ENCODE measurements at regions not wholly inside any gene's neighbourhood (a gene's known extent, or its start where the extent isn't known, plus 50 kb on each side); places are given as distances from the start of the nearest gene placed in this dataset.
"Not testable (repeated sequence)": the region's sequence is repeated elsewhere in the genome, so short reads cannot be mapped to it uniquely, and the experiment has no call there.

DNA sequence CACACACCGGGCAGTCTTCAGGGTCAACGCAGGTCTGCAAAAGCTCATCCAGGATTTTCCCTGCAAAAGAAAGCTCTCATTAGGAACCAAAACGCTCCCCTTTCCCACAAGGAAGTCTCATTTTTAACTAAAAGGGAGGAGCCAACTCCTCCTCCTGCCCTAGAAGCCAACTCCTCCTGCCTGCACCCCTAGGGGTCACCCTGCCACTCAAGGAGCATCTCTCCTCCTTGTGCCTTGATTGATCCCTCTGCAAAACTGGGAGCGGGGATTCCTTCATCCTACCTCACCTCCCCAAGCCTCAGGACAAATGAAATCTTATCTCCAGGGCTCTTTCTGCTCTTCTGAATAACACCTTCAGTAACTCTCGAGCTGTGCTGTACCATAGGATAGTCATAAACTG is 107.8 kb upstream of the CCT8L2 start:
- TF ChIP-seq EZH2 (IDR thresholded peaks at IDR 0.05; ENCODE audit: low read depth, unreplicated experiment); JUNB (IDR thresholded peaks at IDR 0.05; ENCODE audit: unreplicated experiment); POLR2AphosphoS5 (IDR thresholded peaks at IDR 0.05; ENCODE audit: low read depth): not testable (repeated sequence)
- TF ChIP-seq, protein P1, sequence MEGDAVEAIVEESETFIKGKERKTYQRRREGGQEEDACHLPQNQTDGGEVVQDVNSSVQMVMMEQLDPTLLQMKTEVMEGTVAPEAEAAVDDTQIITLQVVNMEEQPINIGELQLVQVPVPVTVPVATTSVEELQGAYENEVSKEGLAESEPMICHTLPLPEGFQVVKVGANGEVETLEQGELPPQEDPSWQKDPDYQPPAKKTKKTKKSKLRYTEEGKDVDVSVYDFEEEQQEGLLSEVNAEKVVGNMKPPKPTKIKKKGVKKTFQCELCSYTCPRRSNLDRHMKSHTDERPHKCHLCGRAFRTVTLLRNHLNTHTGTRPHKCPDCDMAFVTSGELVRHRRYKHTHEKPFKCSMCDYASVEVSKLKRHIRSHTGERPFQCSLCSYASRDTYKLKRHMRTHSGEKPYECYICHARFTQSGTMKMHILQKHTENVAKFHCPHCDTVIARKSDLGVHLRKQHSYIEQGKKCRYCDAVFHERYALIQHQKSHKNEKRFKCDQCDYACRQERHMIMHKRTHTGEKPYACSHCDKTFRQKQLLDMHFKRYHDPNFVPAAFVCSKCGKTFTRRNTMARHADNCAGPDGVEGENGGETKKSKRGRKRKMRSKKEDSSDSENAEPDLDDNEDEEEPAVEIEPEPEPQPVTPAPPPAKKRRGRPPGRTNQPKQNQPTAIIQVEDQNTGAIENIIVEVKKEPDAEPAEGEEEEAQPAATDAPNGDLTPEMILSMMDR (conservative IDR thresholded peaks at IDR 0.05; ENCODE audit: low read depth in 2 of 2): not testable (repeated sequence)

Data from GM23338 (cell line).